HUDEP-2 (cell line): ENCODE measurements at regions not wholly inside any gene's neighbourhood (a gene's known extent, or its start where the extent isn't known, plus 50 kb on each side); places are given as distances from the start of the nearest gene placed in this dataset.

Source experiments
- DNase-seq, 76 experiments: peaks; one replicate each; lab custom pipeline; 2025; ENCODE audit not compliant: unreplicated experiment in 76 of 76; lab: John Stamatoyannopoulos, UW

- no peak for DNase-seq
Observed at GRCh38 chr5:98401656-98402055, 371.8 kb upstream of the RGMB start.

DNA sequence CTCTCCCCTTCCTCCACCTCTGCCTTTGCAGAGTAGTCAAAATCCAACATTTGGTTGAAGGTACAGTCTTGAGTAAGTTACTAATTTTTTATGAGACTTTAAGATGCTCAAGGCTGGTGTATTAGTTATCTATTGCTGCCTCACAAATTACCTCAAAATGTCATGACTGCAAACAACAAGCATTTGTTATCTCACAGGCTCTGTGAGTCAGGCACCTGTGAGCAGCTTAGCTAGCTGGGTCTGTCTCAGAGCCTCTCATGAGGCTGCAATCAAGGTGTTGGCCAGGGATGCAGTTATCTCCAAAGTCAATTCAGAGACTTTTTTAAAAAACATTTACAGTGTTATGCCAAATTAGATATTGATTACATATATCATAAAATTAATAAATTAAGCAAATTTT is 371.3 kb upstream of the RGMB start:
- no peak for DNase-seq

DNA sequence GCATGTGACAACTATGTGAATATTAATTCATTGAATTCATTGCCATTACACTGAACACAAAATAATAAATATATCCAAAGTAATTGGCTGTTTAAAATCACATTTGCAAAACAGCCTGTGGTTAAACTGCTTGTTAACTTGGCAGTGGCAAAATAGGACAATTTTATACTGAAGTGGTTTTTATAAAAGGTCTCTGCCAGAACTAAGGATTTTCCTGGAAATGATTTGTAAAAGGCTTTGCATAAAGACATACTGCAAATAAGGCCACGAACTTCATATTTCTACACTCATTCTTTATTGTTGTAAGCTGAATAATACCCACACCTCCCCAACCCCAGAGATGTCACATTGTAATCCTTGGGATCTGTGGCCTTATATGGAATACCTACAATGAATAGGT is 370.3 kb upstream of the RGMB start:
- DNase-seq, result no peak

DNA sequence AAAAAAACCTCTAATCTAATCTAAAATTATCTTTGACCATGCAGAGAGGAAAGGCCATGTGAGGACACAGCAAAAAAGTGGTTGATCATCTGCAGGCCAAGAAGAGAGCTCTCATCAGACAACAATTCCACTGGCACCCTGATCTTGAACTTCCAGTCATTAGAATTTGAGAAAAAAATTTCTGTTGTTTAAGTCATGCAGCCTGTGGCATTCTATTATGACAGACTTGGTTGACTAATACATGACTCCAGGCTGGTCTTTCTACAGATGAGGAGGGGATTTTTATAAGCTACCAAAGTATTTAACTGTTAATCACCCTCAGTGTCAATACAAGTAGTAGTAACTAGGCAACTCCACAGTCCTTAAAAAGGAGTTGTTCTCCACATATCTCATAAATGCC is 358.5 kb upstream of the RGMB start:
- no peak for DNase-seq

DNA sequence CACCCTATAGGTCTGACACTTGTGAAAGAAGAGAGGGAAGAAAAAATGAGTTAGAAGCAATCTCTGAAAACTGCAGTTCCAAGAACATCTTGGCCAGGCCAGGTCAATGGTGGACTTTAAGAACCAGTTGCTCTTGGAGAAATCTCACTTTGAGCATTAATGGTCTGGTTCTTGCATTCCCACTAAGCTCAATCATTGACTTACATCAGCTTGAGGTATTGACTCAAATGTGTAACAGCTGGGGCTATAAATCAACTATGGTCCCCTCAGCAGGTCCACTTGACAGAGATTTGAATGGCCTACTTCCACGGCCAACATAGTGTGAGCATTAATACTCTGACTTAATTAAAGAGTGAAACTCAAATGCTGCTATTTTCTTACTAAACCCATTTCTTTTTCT is 357.8 kb upstream of the RGMB start:
- no peak for DNase-seq

- no peak for DNase-seq
Observed at GRCh38 chr5:98416541-98416940, 356.9 kb upstream of the RGMB start.

DNA sequence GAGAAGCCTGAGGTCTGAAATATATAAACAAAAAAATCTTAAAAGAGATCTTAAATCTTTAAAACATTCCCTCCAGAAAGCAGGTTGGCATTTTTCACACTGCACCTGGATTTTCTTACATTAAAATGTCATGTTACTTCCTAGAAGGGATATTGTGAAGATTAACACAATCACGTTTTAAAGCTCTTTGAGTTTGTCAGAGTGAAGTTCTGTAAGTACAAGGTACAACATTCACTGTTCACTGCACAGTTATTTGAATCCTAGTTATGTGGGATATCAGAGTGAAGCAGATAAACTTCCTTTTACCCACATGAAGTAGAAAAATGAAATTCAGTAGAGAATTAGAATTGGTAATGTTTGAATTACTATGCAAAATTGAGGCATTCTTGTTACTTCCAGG is 353.6 kb upstream of the RGMB start:
- DNase-seq, result no peak

DNA sequence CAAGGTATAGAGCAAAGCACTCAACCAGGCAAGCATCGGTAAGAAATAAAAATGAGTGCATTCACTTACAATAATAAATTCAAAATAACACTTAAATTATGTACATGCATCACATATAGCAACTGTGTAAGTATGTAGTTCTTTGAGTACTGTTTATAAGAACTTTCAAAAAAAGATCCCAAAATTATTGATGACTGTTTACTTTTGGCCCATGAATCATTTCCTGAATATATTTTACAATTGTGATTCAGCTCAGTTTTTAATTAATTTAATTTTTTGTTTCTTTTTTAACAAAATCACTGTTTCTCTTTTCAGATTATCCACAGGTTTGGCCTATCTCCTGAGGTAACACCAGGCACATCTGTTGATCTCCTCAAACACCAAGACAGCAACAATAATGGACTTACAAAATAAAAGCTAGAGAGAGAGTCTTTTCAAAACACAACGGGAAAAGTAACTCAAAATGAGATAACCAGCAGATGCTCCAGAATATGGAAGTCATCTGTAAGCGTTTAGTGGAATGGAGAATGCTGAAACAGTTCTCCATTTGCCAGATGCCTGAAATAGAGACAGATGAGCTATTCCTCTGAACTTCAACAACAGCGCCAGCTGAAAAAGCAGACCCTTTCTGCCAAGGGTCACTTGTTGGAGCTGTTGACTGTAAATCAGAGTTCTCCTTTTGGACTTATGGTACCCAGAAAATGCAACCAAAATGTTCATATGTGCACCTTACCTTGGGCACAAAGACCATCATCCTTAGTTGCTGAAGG is 348.6 kb upstream of the RGMB start:
- DNase-seq, result no peak

DNA sequence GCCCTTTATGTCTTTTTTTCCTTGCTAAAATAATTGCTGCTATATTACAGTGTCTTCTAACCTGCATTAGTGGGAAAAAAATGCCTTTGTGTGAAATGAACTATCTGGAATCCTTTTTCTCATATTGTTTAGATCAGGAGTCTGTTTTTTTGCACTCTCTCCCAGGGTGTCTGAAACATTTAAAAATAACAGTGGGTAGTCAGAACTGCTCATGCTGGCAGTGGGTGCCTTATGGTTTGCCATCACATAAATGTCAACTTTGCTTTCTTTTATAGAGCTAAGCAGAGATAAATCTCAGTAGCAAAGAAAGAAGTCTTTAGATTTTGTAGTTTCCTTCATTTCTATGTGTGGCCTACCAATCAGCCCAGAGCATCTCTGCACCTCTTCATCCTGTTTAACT is 347.8 kb upstream of the RGMB start:
- no peak for DNase-seq

GRCh38 chr5:98428806-98429205 is 344.7 kb upstream of the RGMB start:
- DNase-seq, result no peak

DNA sequence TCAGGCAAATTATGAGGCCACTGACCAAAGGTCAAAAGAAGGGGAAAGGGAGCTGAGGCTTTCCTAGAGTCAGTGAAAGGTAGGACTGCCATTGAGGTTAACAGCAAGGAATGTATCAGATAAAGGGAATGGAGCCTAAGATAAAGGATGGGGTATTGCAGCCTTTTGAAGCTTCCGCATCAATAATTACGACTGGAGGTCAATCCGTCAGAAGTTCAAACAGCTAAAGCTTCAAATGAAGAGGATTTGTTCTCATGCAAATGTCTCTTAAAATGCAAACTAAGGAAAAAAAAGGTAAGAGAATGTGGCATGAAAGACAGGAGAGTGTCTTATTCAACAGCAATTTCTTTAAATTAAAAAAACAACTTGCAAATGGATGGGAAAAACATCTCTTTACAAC is 341.1 kb upstream of the RGMB start:
- DNase-seq, result no peak

DNA sequence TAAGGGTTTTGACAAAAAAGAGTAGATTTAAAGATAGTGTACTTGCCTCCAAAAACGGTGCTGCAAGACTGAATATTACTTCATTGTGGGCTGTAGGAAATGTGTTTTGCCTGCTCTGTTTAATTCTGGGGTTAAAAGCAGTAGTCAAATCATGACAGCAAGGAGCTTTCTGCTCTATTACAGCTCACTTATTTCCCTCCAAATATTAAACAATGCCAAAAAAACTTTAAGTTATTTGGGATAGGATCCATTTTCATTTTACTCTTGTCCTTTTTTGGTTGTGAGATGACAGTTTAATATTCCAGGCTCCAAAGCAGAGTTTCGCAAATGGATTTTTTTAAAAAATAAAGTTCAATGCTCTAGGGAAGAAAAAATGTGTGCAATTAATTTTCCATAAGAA is 340.4 kb upstream of the RGMB start:
- no peak for DNase-seq

DNA sequence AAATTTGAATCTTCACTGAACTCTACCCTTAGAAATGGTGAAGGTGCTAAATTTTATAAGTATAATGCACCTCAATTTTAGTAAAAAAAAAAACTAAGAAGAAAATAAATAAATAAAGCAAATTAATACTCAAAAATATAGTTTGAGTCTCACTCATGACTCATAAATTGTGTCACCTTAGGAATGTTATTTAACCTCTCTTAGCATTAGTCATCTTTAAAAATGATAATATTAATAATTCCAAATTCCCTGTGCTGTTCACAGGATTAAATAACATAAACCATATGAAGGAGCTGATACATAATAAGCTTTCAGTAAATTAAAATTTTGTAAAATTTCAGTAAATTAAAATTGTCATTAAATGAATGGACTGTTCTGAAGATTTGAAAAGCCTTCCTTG is 339.8 kb upstream of the RGMB start:
- no peak for DNase-seq

- DNase-seq, result no peak
Observed at GRCh38 chr5:98436667-98437066, 336.8 kb upstream of the RGMB start.

- no peak for DNase-seq
Observed at GRCh38 chr5:98442448-98442847, 331.0 kb upstream of the RGMB start.

DNA sequence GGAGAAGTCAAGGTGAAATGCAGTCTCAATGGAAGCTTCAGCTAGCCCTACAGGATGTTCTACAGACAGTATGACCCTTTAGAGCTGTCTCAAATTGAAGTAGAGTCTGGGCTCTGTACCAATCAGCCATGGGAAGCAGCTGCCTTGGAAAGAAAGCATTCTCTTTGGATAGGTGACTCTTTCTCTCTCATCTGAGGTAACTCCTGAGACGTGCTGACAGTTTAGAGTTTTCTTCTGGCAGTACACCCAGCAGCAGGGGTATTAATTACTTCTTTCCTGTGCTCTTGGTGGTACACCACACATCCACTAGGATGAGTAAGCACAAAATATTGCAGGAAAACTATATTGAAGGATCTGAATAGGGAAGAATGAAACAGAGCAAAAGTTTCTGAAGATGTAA is 329.6 kb upstream of the RGMB start:
- DNase-seq, result no peak

DNA sequence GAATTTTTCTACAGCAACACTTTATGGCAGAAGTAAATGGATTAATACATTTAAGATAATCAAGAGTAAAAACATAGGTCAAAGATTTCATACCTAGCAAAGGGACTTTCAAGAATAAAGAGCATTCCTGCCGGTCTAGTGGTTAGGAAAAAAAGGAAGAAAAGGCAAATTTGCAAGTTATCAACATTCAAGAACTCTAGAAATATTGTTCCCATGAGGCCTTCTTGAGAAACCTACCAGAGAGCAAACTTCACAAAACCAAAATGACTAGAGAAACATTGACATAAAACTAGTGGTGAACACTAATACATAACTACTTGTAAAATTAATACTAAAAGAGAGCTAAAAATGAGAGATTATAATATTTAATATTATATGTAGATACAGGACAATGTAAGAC is 320.2 kb upstream of the RGMB start:
- DNase-seq, result no peak

- DNase-seq, result no peak
Observed at GRCh38 chr5:98454407-98454806, 319.1 kb upstream of the RGMB start.

DNA sequence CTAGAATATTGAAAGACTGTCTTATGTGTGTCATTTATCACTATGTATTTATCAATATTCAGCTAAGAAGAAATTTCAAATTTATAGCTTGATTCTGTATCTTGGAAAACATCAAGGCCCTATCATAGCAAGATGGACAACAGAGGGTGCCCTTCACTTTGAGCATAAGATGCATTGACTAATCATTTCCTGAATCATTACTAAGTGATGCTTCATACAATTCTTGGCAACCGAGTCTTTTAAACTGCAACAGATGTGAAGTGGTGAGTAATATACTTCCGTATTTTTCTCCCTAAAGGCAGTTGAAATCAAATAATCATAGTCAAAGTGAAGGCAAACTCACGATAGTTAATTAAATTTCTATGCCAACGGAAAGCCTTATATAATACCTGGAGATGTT is 318.6 kb upstream of the RGMB start:
- DNase-seq, result no peak

DNA sequence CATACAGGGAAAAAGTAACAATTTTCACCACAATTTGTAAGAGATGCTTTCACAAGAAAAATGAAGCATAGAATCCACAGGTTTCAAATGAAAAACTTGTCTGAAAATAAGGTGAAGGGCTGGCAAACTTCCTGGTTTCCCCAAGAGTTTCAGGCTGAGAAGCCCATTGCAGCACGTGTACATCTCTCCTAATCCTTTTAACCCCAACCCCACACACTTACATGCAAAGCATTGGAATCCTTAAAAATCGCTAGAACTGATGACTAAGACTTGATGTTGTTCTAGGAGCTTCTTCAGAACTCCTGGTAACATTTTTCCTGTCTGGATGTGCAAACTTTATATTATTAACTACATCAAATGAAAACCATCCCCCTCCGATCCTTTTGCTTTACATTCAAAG is 317.8 kb upstream of the RGMB start:
- DNase-seq, result no peak

DNA sequence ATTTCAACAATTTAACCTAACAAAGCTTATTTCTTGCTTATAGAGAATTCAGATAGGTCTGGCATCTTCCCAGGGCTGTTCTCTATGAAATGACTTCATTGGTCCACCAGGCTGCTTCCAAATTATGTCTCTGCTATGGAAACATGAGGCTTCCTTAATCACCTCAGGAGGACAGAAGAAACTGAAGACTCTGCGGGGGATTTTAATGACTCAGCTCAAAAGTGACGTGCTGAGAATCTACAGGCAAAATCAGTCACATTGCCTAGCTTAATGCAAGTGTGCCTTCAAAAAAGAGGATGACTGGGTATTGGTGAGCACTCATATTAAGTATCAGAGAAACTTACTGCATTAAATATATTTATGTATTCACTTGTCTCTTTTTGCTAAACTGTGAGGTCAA is 315.5 kb upstream of the RGMB start:
- no peak for DNase-seq

GRCh38 chr5:98458726-98459125 is 314.7 kb upstream of the RGMB start:
- DNase-seq, result no peak

DNA sequence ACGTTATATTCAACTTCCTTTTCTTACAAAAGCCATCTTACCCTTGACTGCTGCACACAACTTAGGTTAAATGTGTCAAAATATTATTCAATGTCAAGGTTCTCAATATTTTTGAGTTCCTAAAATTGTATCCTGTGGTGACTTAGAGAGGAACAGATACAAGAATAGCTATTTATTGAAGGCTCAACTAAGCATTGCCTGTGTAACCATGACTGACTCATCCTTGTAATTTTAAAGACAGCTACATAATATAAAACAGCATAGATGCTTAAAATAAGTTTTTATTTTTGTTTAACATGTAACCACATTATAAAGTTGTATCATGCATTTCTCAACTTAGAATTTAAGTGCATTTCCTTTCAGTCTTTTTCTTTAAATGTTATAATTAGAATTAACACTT is 312.9 kb upstream of the RGMB start:
- DNase-seq, result no peak
